Liver (tissue), 8 donors: ENCODE measurements at regions not wholly inside any gene's neighbourhood (a gene's known extent, or its start where the extent isn't known, plus 50 kb on each side); places are given as distances from the start of the nearest gene placed in this dataset.

Experiments
- DNase-seq: peaks from one replicate; pipeline ENCODE4 v3.0.0-alpha.2; 2017; ENCODE audit warnings: low spot score
- H3K27ac ChIP-seq, 2 donors: one replicate each; pipeline ENCODE4 v1.7.0; 2013; ENCODE audit warnings: inconsistent platforms in 2 of 2, low read length in 2 of 2, control low read depth in 1 of 2, low read depth in 1 of 2, mild to moderate bottlenecking in 1 of 2
- H3K27me3 ChIP-seq, 4 donors: one replicate each; pipeline versions ENCODE4 v1.6.1 to v1.7.0; 2013; ENCODE audit warnings: low read length in 3 of 4, inconsistent platforms in 1 of 4, mild to moderate bottlenecking in 1 of 4, moderate library complexity in 1 of 4; ENCODE audit not compliant: control insufficient read depth in 4 of 4, insufficient read depth in 4 of 4
- H3K36me3 ChIP-seq, 4 donors: one replicate each; pipeline versions ENCODE4 v1.6.1 to v1.7.0; 2013; ENCODE audit warnings: low read length in 3 of 4, mild to moderate bottlenecking in 3 of 4, low read depth in 1 of 4, moderate library complexity in 1 of 4; ENCODE audit not compliant: control insufficient read depth in 4 of 4, insufficient read depth in 3 of 4
- H3K4me1 ChIP-seq, 4 donors: one replicate each; pipeline versions ENCODE4 v1.6.1 to v1.7.0; 2013; ENCODE audit warnings: low read length in 3 of 4, mild to moderate bottlenecking in 3 of 4, moderate library complexity in 1 of 4; ENCODE audit not compliant: control insufficient read depth in 4 of 4, insufficient read depth in 4 of 4
- H3K4me3 ChIP-seq, 3 donors: one replicate each; pipeline versions ENCODE4 v1.6.1 to v1.7.0; 2013; ENCODE audit warnings: low read length in 3 of 3, control low read depth in 1 of 3, low read depth in 1 of 3, mild to moderate bottlenecking in 1 of 3
- H3K9ac ChIP-seq, 2 donors: one replicate each; pipeline ENCODE4 v1.7.0; 2013; ENCODE audit warnings: low read length in 2 of 2, mild to moderate bottlenecking in 2 of 2, moderate library complexity in 2 of 2, control low read depth in 1 of 2, low read depth in 1 of 2
- H3K9me3 ChIP-seq, 4 donors: one replicate each; pipeline versions ENCODE4 v1.6.1 to v1.7.0; 2013; ENCODE audit warnings: low read length in 3 of 4; ENCODE audit not compliant: control insufficient read depth in 4 of 4
- ATF3 ChIP-seq: IDR thresholded peaks from 2 replicates; pipeline ENCODE4 v1.6.1; 2016; ENCODE audit warnings: antibody characterized with exemption
- CTCF ChIP-seq: fragments of 150-350 bp; IDR thresholded peaks from 2 replicates; pipeline ENCODE4 v1.5.1; 2017; ENCODE audit warnings: improper control_type of control experiment, low read depth, low read length; ENCODE audit not compliant: missing input control
- EGR1 ChIP-seq, 2 donors: IDR thresholded peaks; 2 replicates each; pipeline ENCODE4 v1.6.1; 2016 to 2018; ENCODE audit warnings: antibody characterized with exemption in 2 of 2, low read depth in 2 of 2
- FOXA1 ChIP-seq: IDR thresholded peaks from 2 replicates; pipeline ENCODE4 v1.6.1; 2016; ENCODE audit warnings: antibody characterized with exemption
- FOXA2 ChIP-seq: IDR thresholded peaks from 2 replicates; pipeline ENCODE4 v1.6.1; 2016; ENCODE audit warnings: antibody characterized with exemption
- GABPA ChIP-seq, 2 donors: IDR thresholded peaks in 1 of 2; conservative IDR thresholded peaks in 1 of 2; 2 replicates each; pipeline ENCODE4 v1.6.1; 2016; ENCODE audit warnings: antibody characterized with exemption in 2 of 2, mild to moderate bottlenecking in 1 of 2, moderate library complexity in 1 of 2
- HNF4A ChIP-seq, 2 donors: conservative IDR thresholded peaks; 2 replicates each; pipeline ENCODE4 v1.6.1; 2016; ENCODE audit warnings: antibody characterized with exemption in 2 of 2, mild to moderate bottlenecking in 2 of 2
- HNF4G ChIP-seq: IDR thresholded peaks from 2 replicates; pipeline ENCODE4 v1.6.1; 2016; ENCODE audit warnings: antibody characterized with exemption
- JUND ChIP-seq, 2 donors: IDR thresholded peaks; 2 replicates each; pipeline ENCODE4 v1.6.1; 2016; ENCODE audit warnings: antibody characterized with exemption in 2 of 2
- MAX ChIP-seq: IDR thresholded peaks from 2 replicates; pipeline ENCODE4 v1.6.1; 2016; ENCODE audit warnings: antibody characterized with exemption
- NR2F2 ChIP-seq: IDR thresholded peaks from 2 replicates; pipeline ENCODE4 v1.6.1; 2016; ENCODE audit warnings: antibody characterized with exemption
- RAD21 ChIP-seq, 2 donors: IDR thresholded peaks; 2 replicates each; pipeline ENCODE4 v1.6.1; 2016; ENCODE audit warnings: antibody characterized with exemption in 2 of 2, mild to moderate bottlenecking in 2 of 2
- REST ChIP-seq: IDR thresholded peaks from 2 replicates; pipeline ENCODE4 v1.6.1; 2016; ENCODE audit warnings: antibody characterized with exemption, mild to moderate bottlenecking
- RXRA ChIP-seq, 2 donors: IDR thresholded peaks; 2 replicates each; pipeline ENCODE4 v1.6.1; 2017 to 2018; ENCODE audit warnings: antibody characterized with exemption in 2 of 2, mild to moderate bottlenecking in 1 of 2
- SP1 ChIP-seq: IDR thresholded peaks from 2 replicates; pipeline ENCODE4 v1.6.1; 2018; ENCODE audit warnings: antibody characterized with exemption, mild to moderate bottlenecking
- TAF1 ChIP-seq: conservative IDR thresholded peaks from 2 replicates; pipeline ENCODE4 v1.6.1; 2016; ENCODE audit warnings: antibody characterized with exemption, mild to moderate bottlenecking
- YY1 ChIP-seq: IDR thresholded peaks from 2 replicates; pipeline ENCODE4 v1.6.1; 2016; ENCODE audit warnings: antibody characterized with exemption, mild to moderate bottlenecking
- ZBTB33 ChIP-seq: IDR thresholded peaks from 2 replicates; pipeline ENCODE4 v1.6.1; 2016; ENCODE audit warnings: antibody characterized with exemption
- WGBS: extraction: QIAGEN DNeasy Blood & Tissue Kit; methylation state at CpG from one replicate; pipeline ENCODE4 v1.1.7; 2013; 5-methylcytosine and 5-hydroxymethylcytosine counted together
- donor health status: healthy.
- donor health status: healthy.
- donor health status: healthy.
- donor health status: healthy.
- donor health status: healthy.

DNA sequence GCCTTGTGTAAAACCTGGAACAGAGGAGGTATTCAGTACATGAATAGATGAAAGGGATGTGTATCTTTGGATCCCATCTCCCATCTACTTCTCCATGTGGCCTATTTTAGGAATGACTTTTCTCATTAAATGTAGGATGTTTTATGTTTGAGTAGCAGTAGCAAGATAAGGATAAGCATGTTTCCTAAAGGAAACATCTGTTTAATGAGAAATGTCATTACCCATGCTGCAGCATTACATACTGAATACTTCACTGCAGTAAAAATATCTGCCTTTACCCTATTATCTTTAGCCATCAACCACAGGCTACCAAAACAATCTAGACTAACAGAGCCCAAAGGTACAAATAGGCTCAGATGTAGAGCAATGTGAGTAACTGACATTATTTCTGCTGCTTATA is 419.2 kb upstream of the CYRIA start:
- Histone ChIP-seq H3K27me3 (no peaks in the 10 kb centered on the region), H3K27ac (no peak overlapping the region), H3K9ac (no peak overlapping the region), H3K9me3 (peaks cover 0 to under 1% (median 0%) of the 10 kb centered on the region in 4 donors), H3K36me3 (no peaks in the 10 kb centered on the region), H3K4me3 (no peak overlapping the region), H3K4me1 (no peaks in the 10 kb centered on the region)
- TF ChIP-seq CTCF (no peak), RAD21 (IDR thresholded peaks at IDR 0.05) (no peak), HNF4A (conservative IDR thresholded peaks at IDR 0.05) (no peak), FOXA2 (no peak), MAX (no peak), HNF4G (no peak), TAF1 (no peak), EGR1 (IDR thresholded peaks at IDR 0.05; ENCODE audit: low read depth in 2 of 2) (no peak), FOXA1 (no peak), ATF3 (no peak)
- DNase-seq = no peak

GRCh38 chr2:17083902-17084301 is 418.3 kb upstream of the CYRIA start:
- Histone ChIP-seq H3K9me3 (peaks cover 0 to 6% (median 3%) of the 10 kb centered on the region in 4 donors), H3K9ac (no peak overlapping the region), H3K36me3 (no peaks in the 10 kb centered on the region), H3K4me1 (no peaks in the 10 kb centered on the region), H3K27me3 (no peaks in the 10 kb centered on the region), H3K4me3 (no peak overlapping the region), H3K27ac (no peak overlapping the region)
- 85% methylated on average over 1 of the region's 1 CpG for WGBS
- no peak for DNase-seq
- no peak for TF ChIP-seq JUND (IDR thresholded peaks at IDR 0.05)
- TF ChIP-seq SP1 = no peak
- TF ChIP-seq MAX = no peak
- TF ChIP-seq TAF1 = no peak
- no peak for TF ChIP-seq REST
- no peak for TF ChIP-seq CTCF
- TF ChIP-seq YY1 = no peak
- no peak for TF ChIP-seq FOXA1
- no peak for TF ChIP-seq NR2F2
- no peak for TF ChIP-seq ATF3
- TF ChIP-seq EGR1 (IDR thresholded peaks at IDR 0.05; ENCODE audit: low read depth in 2 of 2) = no peak
- no peak for TF ChIP-seq RAD21 (IDR thresholded peaks at IDR 0.05)
- no peak for TF ChIP-seq ZBTB33
- no peak for TF ChIP-seq HNF4A (conservative IDR thresholded peaks at IDR 0.05)
- TF ChIP-seq FOXA2 = no peak
- no peak for TF ChIP-seq HNF4G
- TF ChIP-seq RXRA (IDR thresholded peaks at IDR 0.05) = no peak
- TF ChIP-seq GABPA (IDR thresholded peaks at IDR 0.05 in 1 of 2, conservative IDR thresholded peaks at IDR 0.05 in 1 of 2) = no peak
